ENCODE measurements at regions not wholly inside any gene's neighbourhood (a gene's known extent, or its start where the extent isn't known, plus 50 kb on each side); places are given as distances from the start of the nearest gene placed in this dataset.

GRCh38 chr9:75385236-75385635 is 296.9 kb downstream of the OSTF1 start:
- TF ChIP-seq EP300 (IDR thresholded peaks at IDR 0.05) (no peak), CTCF (IDR thresholded peaks at IDR 0.05) (no peak), POLR2AphosphoS5 (IDR thresholded peaks at IDR 0.05) (no peak), POLR2A (IDR thresholded peaks at IDR 0.05) (no peak)

All from stomach (tissue), 4 donors.